GM12891 (cell line): ENCODE measurements at regions not wholly inside any gene's neighbourhood (a gene's known extent, or its start where the extent isn't known, plus 50 kb on each side); places are given as distances from the start of the nearest gene placed in this dataset.

Experiments used
- PAX5 ChIP-seq: IDR thresholded peaks from 2 replicates; pipeline ENCODE4 v1.6.1; 2011; ENCODE audit warnings: low read length, moderate library complexity, mild to moderate bottlenecking; ENCODE audit not compliant: insufficient read depth, severe bottlenecking
- POLR2A ChIP-seq: IDR thresholded peaks from 2 replicates; pipeline ENCODE4 v1.6.1; 2011; ENCODE audit warnings: low read depth, low read length, control low read depth
- POLR2AphosphoS5 ChIP-seq: IDR thresholded peaks from 2 replicates; pipeline ENCODE4 v1.6.1; 2011; ENCODE audit warnings: low read depth, low read length, control low read depth
- SPI1 ChIP-seq: IDR thresholded peaks from 2 replicates; pipeline ENCODE4 v1.6.1; 2011; ENCODE audit warnings: low read depth, low read length, control low read depth
- TAF1 ChIP-seq: IDR thresholded peaks from 2 replicates; pipeline ENCODE4 v1.6.1; 2011; ENCODE audit warnings: low read depth, low read length, control low read depth

DNA sequence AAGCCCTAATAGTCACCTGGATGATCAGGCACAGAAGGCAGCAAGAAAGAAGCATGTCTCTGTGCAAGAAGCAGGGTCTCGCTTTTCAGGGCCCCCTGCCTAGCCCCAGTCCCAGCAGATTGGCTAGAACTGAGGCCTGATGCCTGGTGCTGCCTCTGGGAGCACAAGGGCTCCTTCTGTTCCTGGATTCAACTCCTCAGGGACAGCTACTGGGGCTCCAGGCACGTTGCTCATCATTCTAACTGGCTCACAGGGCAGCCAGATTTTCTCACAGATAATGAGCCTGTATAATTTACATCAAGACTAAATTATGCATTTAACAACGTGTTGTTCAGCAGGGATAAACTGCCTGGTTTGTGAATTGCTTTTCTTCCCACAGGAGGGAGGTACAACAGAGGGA is 106.5 kb upstream of the PLXNC1 start:
- TF ChIP-seq POLR2AphosphoS5 (no peak), POLR2A (no peak), TAF1 (no peak), SPI1 (no peak), PAX5 (no peak)
